HepG2 (cell line): ENCODE measurements at regions not wholly inside any gene's neighbourhood (a gene's known extent, or its start where the extent isn't known, plus 50 kb on each side); places are given as distances from the start of the nearest gene placed in this dataset.
"Not testable (repeated sequence)": the region's sequence is repeated elsewhere in the genome, so short reads cannot be mapped to it uniquely, and the experiment has no call there.

ENCODE experiments used
- ATAC-seq: fragments of 200-7000 bp; cut with Tn5 transposase; 3 replicates; pipeline ENCODE4 v1.9.1; 2020; ENCODE audit warnings: mild to moderate bottlenecking, moderate library complexity
- BruUV-seq: library from RNA; stranded (reverse); fragments of 400-500 nt; replicated peaks from 2 replicates; lab custom pipeline; 2021; lab: Mats Ljungman, UMichigan
- CTCF ChIA-PET: fragments of 300-600 bp; formaldehyde crosslinking; extraction: SDS; loops from one replicate; lab custom pipeline; 2021; ENCODE audit warnings: low total read pairs, inconsistent platforms, low intra/inter-chr PET ratio; lab: Yijun Ruan, JAX
- POLR2A ChIA-PET: fragments of 350-600 bp; sonication (Branson Sonifier 250); formaldehyde crosslinking; loops from one replicate; lab custom pipeline; 2020; ENCODE audit warnings: antibody characterized with exemption, inconsistent platforms; lab: Yijun Ruan, JAX
- DNase-seq: peaks from one replicate; pipeline ENCODE4 v3.0.0-alpha.2; 2015; ENCODE audit warnings: low spot score
- FAIRE-seq: peaks from 3 replicates; lab custom pipeline; 2011; peaks lifted over from hg19 to GRCh38; lab: Jason Lieb, UNC
- H2AFZ ChIP-seq: one replicate; pipeline ENCODE4 v1.6.1; 2011; ENCODE audit warnings: low read length, inconsistent platforms
- H3K27ac ChIP-seq: fragments of 300-600 bp; 3 replicates; pipeline ENCODE4 v1.8.0; 2011; ENCODE audit warnings: mixed run types, mild to moderate bottlenecking, mixed read lengths, low read length, inconsistent platforms; ENCODE audit not compliant: insufficient read depth; ENCODE audit errors: extremely low read length
- H3K27me3 ChIP-seq, 2 experiments: fragments of 200-600 bp in 1 of 2; 2 replicates in 1 of 2; 3 replicates in 1 of 2; pipeline versions ENCODE4 v1.6.0 to v1.8.0; 2011; ENCODE audit warnings: low read length in 2 of 2, mild to moderate bottlenecking in 2 of 2, moderate library complexity in 2 of 2, inconsistent platforms in 1 of 2; ENCODE audit not compliant: insufficient read depth in 2 of 2, control insufficient read depth in 1 of 2
- H3K36me3 ChIP-seq, 2 experiments: fragments of 200-600 bp in 1 of 2; replicated peaks in 1 of 2; 2 replicates in 1 of 2; 3 replicates in 1 of 2; pipeline versions ENCODE4 v1.5.1 to v1.8.0; 2011; ENCODE audit warnings: low read length in 2 of 2, inconsistent platforms in 1 of 2; ENCODE audit not compliant: insufficient read depth in 2 of 2, control insufficient read depth in 1 of 2
- H3K4me1 ChIP-seq: 2 replicates; pipeline ENCODE4 v1.5.1; 2012; ENCODE audit warnings: low read length, inconsistent platforms; ENCODE audit not compliant: insufficient read depth
- H3K4me2 ChIP-seq: 2 replicates; pipeline ENCODE4 v1.6.0; 2011; ENCODE audit warnings: low read depth, low read length, inconsistent platforms
- H3K4me3 ChIP-seq, 3 experiments: fragments of 200-600 bp in 1 of 3; sonication (generic), shearing (Covaris generic) in 1 of 3; replicated peaks in 1 of 3; 2 replicates each; pipeline ENCODE4 v1.5.1; 2011 to 2016; ENCODE audit warnings: low read length in 3 of 3, inconsistent platforms in 2 of 3, low read depth in 2 of 3, mild to moderate bottlenecking in 2 of 3, control low read depth in 1 of 3, mixed read lengths in 1 of 3; ENCODE audit not compliant: insufficient read depth in 1 of 3
- H3K79me2 ChIP-seq: one replicate; pipeline ENCODE4 v1.6.1; 2011; ENCODE audit warnings: low read length, inconsistent platforms; ENCODE audit not compliant: insufficient read depth
- H3K9ac ChIP-seq: 2 replicates; pipeline ENCODE4 v1.6.0; 2011; ENCODE audit warnings: mild to moderate bottlenecking, low read depth, low read length, inconsistent platforms; ENCODE audit not compliant: insufficient read depth
- H3K9me3 ChIP-seq: 2 replicates; pipeline ENCODE4 v1.5.1; 2012; ENCODE audit warnings: mild to moderate bottlenecking, low read length
- H4K20me1 ChIP-seq: 2 replicates; pipeline ENCODE4 v1.6.0; 2011; ENCODE audit warnings: inconsistent platforms, mild to moderate bottlenecking, low read length, moderate library complexity; ENCODE audit not compliant: insufficient read depth
- FLYWCH1 ChIP-seq: sonication (generic); formaldehyde crosslinking; IDR thresholded peaks from 2 replicates; pipeline ENCODE4 v1.8.1; 2023; ENCODE audit warnings: mild to moderate bottlenecking, missing genetic modification reagents
- HNRNPL ChIP-seq: fragments of 200-400 bp; formaldehyde crosslinking; IDR thresholded peaks from 2 replicates; pipeline ENCODE4 v1.6.1; 2017; ENCODE audit warnings: mild to moderate bottlenecking, low read depth, low read length
- ZNF777 ChIP-seq: sonication (generic); formaldehyde crosslinking; IDR thresholded peaks from 2 replicates; pipeline ENCODE4 v1.4.0; 2020; ENCODE audit warnings: missing genetic modification reagents
- WGBS: methylation state at CpG from one replicate; pipeline ENCODE4 v1.1.6; 2017; ENCODE audit warnings: low lambda C conversion rate; 5-methylcytosine and 5-hydroxymethylcytosine counted together
- in situ Hi-C: cut with HindIII; loops from 2 replicates; pipeline ENCODE4 v1.10.0; 2017; ENCODE audit warnings: low pct_unique_long_range_greater_than_20kb; ENCODE audit not compliant: extremely low pct_ligation_motif_present
- intact Hi-C: fragments of 100-400 bp; cut with micrococcal nuclease; formaldehyde crosslinking; loops from one replicate; pipeline ENCODE4 v1.10.0; 2022; ENCODE audit not compliant: unreplicated experiment
- TF ChIP-seq, protein P1 (sequence below): sonication (generic); formaldehyde crosslinking; conservative IDR thresholded peaks from 2 replicates; pipeline ENCODE4 v1.8.0; 2022; ENCODE audit warnings: low read depth, missing genetic modification reagents

DNA sequence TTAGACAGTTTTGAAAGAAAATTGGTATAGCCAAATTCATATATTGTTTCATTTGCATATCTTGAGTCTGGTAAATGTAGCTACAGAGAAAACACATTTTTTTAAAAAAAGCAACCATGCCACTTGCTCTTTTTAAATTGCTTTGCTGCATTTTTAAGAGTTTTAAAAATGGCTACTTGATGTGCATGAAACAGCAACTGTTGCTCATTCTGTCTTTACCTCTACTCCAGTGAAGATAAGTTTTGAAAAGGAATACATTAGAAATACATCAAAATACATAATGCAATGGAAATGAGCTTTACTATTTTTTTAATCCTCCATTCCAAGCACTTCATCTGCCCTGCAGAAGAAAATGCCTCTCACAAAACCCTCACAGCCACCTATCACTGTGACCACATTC lies 95.5 kb downstream of the IFI44 start:
- intact Hi-C loops = no loop called here

DNA sequence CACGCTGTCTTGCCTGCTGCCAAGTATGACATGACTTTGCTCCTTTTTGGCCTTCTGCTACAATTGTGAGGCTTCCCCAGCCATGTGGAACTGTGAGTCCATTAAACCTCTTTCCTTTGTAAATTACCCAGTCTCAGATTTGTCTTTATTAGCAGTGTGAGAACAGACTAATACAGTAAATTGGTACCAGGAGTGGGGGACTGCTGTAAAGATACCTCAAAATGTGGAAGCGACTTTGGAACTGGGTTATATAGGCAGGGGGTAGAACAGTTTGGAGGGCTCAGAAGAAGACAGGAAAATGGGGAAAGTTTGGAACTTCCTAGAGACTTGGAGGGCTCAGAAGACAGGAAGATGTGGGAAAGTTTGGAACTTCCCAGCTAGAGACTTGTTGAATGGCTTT lies 104.0 kb downstream of the IFI44 start:
- FAIRE-seq, POLR2A ChIA-PET: not testable (repeated sequence)

More for the DNA sequence above, 95.5 kb downstream of the IFI44 start:
- Histone ChIP-seq H3K4me3 (no peak overlapping the region), H3K36me3 (no peaks in the 10 kb centered on the region), H3K27me3 (no peaks in the 10 kb centered on the region), H4K20me1 (no peaks in the 10 kb centered on the region), H3K9me3 (peaks cover 47% of the 10 kb centered on the region), H3K79me2 (no peaks in the 10 kb centered on the region), H3K27ac (no peak overlapping the region), H3K4me1 (no peaks in the 10 kb centered on the region), H3K4me2 (no peak overlapping the region), H3K9ac (no peak overlapping the region), H2AFZ (no peak overlapping the region)
- TF ChIP-seq ZNF777 (CRISPR knock-in tag) = no peak
- no peak for TF ChIP-seq FLYWCH1 (CRISPR knock-in tag)
- no peak for TF ChIP-seq HNRNPL
- TF ChIP-seq, protein P1, sequence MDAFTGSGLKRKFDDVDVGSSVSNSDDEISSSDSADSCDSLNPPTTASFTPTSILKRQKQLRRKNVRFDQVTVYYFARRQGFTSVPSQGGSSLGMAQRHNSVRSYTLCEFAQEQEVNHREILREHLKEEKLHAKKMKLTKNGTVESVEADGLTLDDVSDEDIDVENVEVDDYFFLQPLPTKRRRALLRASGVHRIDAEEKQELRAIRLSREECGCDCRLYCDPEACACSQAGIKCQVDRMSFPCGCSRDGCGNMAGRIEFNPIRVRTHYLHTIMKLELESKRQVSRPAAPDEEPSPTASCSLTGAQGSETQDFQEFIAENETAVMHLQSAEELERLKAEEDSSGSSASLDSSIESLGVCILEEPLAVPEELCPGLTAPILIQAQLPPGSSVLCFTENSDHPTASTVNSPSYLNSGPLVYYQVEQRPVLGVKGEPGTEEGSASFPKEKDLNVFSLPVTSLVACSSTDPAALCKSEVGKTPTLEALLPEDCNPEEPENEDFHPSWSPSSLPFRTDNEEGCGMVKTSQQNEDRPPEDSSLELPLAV (CRISPR knock-in tag) = no peak
- ATAC-seq = no peak
- in situ Hi-C loops = no loop called here
- no peak for DNase-seq
- ChIA-PET CTCF (no interaction called here), POLR2A (no interaction called here)
- no peak for FAIRE-seq
- BruUV-seq = no TSS peak

More for the DNA sequence above, 104.0 kb downstream of the IFI44 start:
- H3K9ac ChIP-seq, H3K36me3 ChIP-seq, H3K4me2 ChIP-seq, H3K27ac ChIP-seq, DNase-seq, H4K20me1 ChIP-seq, H3K27me3 ChIP-seq, CTCF ChIA-PET, H3K79me2 ChIP-seq, H3K4me3 ChIP-seq, H2AFZ ChIP-seq, BruUV-seq, ATAC-seq, H3K4me1 ChIP-seq, intact Hi-C loops, in situ Hi-C loops: not testable (repeated sequence)
- H3K9me3 ChIP-seq = peaks cover 57% of the 10 kb centered on the region
- WGBS = 0% methylated on average over 2 of the region's 2 CpGs
